AG09309 (cell line): ENCODE measurements at regions not wholly inside any gene's neighbourhood (a gene's known extent, or its start where the extent isn't known, plus 50 kb on each side); places are given as distances from the start of the nearest gene placed in this dataset.

Experiments
- DNase-seq: peaks from one replicate; pipeline ENCODE4 v3.0.0-alpha.2; 2010; ENCODE audit warnings: low read depth
- H3K4me3 ChIP-seq: 2 replicates; pipeline ENCODE4 v1.5.1; 2011; ENCODE audit warnings: mild to moderate bottlenecking, low read depth, low read length, moderate library complexity; ENCODE audit not compliant: control insufficient read depth
- CTCF ChIP-seq: IDR thresholded peaks from 2 replicates; pipeline ENCODE4 v1.5.1; 2011; ENCODE audit warnings: mild to moderate bottlenecking, low read depth, low read length, inconsistent platforms; ENCODE audit not compliant: insufficient read depth, control insufficient read depth; ENCODE audit errors: missing control alignments

- no peak for DNase-seq
- H3K4me3 ChIP-seq: no peak overlapping the region
Observed at GRCh38 chr2:8138525-8138922, 543.3 kb upstream of the ID2 start.

GRCh38 chr2:8138923-8139667 is 542.8 kb upstream of the ID2 start:
- no peak for DNase-seq
- no peak overlapping the region for H3K4me3 ChIP-seq
- TF ChIP-seq CTCF: no peak

More at GRCh38 chr2:8138525-8138922, 543.3 kb upstream of the ID2 start:
- TF ChIP-seq CTCF: no peak

GRCh38 chr2:8139668-8140200 is 542.1 kb upstream of the ID2 start:
- DNase-seq: no peak
- TF ChIP-seq CTCF: no peak
- H3K4me3 ChIP-seq: no peak overlapping the region

- no peak for DNase-seq
- TF ChIP-seq CTCF: no peak
- H3K4me3 ChIP-seq: no peak overlapping the region
Observed at GRCh38 chr2:8141079-8141707, 540.7 kb upstream of the ID2 start.

GRCh38 chr2:8141780-8142179 is 540.1 kb upstream of the ID2 start:
- H3K4me3 ChIP-seq: no peak overlapping the region
- DNase-seq: no peak
- no peak for TF ChIP-seq CTCF

GRCh38 chr2:8142461-8142860 is 539.4 kb upstream of the ID2 start:
- TF ChIP-seq CTCF: no peak
- no peak overlapping the region for H3K4me3 ChIP-seq
- DNase-seq: no peak
